Fibroblast of skin of scalp (primary cell): ENCODE measurements at regions not wholly inside any gene's neighbourhood (a gene's known extent, or its start where the extent isn't known, plus 50 kb on each side); places are given as distances from the start of the nearest gene placed in this dataset.
"Not testable (repeated sequence)": the region's sequence is repeated elsewhere in the genome, so short reads cannot be mapped to it uniquely, and the experiment has no call there.

Experiments used
- DNase-seq: peaks from one replicate; pipeline ENCODE4 v3.0.0-alpha.2; 2013

GRCh38 chr21:9246010-9246409 is 1275.4 kb upstream of the TPTE start:
- DNase-seq = peak; percentile 0

GRCh38 chr21:9246481-9247289 is 1274.7 kb upstream of the TPTE start:
- DNase-seq = peak; percentile 0

GRCh38 chr21:9247290-9247613 is 1274.1 kb upstream of the TPTE start:
- DNase-seq = not testable (repeated sequence)

- not testable (repeated sequence) for DNase-seq
Measured at GRCh38 chr21:9247616-9248317, 1273.6 kb upstream of the TPTE start.
